HCT116 (cell line): ENCODE measurements at regions not wholly inside any gene's neighbourhood (a gene's known extent, or its start where the extent isn't known, plus 50 kb on each side); places are given as distances from the start of the nearest gene placed in this dataset.

Source experiments
- ATAC-seq: fragments of 200-7000 bp; cut with Tn5 transposase; 2 replicates; pipeline ENCODE4 v1.9.1; 2020; ENCODE audit warnings: mild to moderate bottlenecking, moderate library complexity
- BruUV-seq: library from RNA; stranded (reverse); fragments of 400-500 nt; replicated peaks from 2 replicates; lab custom pipeline; 2021; lab: Mats Ljungman, UMichigan
- CTCF ChIA-PET: fragments of 300-600 bp; sonication (Branson Sonifier 250); formaldehyde crosslinking; loops from one replicate; lab custom pipeline; 2021; ENCODE audit warnings: antibody characterized with exemption; lab: Charles Lee
- POLR2A ChIA-PET: fragments of 300-600, 350-600 bp; sonication (Branson Sonifier 250); formaldehyde crosslinking; loops from one replicate; lab custom pipeline; 2021; ENCODE audit warnings: antibody characterized with exemption; lab: Charles Lee
- RAD21 ChIA-PET, 2 experiments: fragments of 300-600 bp; sonication (Branson Sonifier 250); formaldehyde crosslinking; loops; one replicate each; lab custom pipeline; 2023; ENCODE audit warnings: low total read pairs in 2 of 2; ENCODE audit not compliant: uncharacterized antibody in 2 of 2, unreplicated experiment in 2 of 2, low non-redundant PET in 1 of 2; lab: Charles Lee
- DNase-seq: peaks from one replicate; pipeline ENCODE4 v3.0.0-alpha.2; 2010; ENCODE audit warnings: low read depth, low spot score
- H2AFZ ChIP-seq: fragments of 200-600 bp; shearing (Covaris generic), sonication (generic); 2 replicates; pipeline ENCODE4 v1.6.1; 2017; ENCODE audit warnings: low read depth, mixed run types, mixed read lengths, antibody characterized with exemption, low read length; ENCODE audit not compliant: poor library complexity, severe bottlenecking
- H3K27ac ChIP-seq: 2 replicates; pipeline ENCODE4 v1.5.1; 2012; ENCODE audit warnings: low read depth, low read length
- H3K27me3 ChIP-seq: fragments of 200-600 bp; sonication (generic); 2 replicates; pipeline ENCODE4 v1.6.1; 2016; ENCODE audit warnings: mixed run types, low read length, mixed read lengths; ENCODE audit not compliant: insufficient read depth
- H3K36me3 ChIP-seq, 2 experiments: fragments of 200-500 bp in 1 of 2; fragments of 200-600 bp in 1 of 2; sonication (Bioruptor generic) in 1 of 2; sonication (generic) in 1 of 2; 2 replicates each; pipeline versions ENCODE4 v1.5.1 to v1.6.1; 2014 to 2016; ENCODE audit warnings: low read length in 2 of 2, inconsistent platforms in 1 of 2, mixed read lengths in 1 of 2, mixed run types in 1 of 2; ENCODE audit not compliant: insufficient read depth in 2 of 2, control insufficient read depth in 1 of 2
- H3K4me1 ChIP-seq, 2 experiments: fragments of 200-600 bp in 1 of 2; sonication (generic) in 1 of 2; 2 replicates each; pipeline versions ENCODE4 v1.5.1 to v1.6.1; 2012 to 2017; ENCODE audit warnings: low read length in 2 of 2, inconsistent platforms in 1 of 2, mild to moderate bottlenecking in 1 of 2, mixed read lengths in 1 of 2, mixed run types in 1 of 2, moderate library complexity in 1 of 2; ENCODE audit not compliant: insufficient read depth in 2 of 2, control insufficient read depth in 1 of 2
- H3K4me2 ChIP-seq: fragments of 200-600 bp; sonication (generic); 2 replicates; pipeline ENCODE4 v1.6.1; 2017; ENCODE audit warnings: mixed run types, low read length, mixed read lengths
- H3K4me3 ChIP-seq, 2 experiments: fragments of 200-600 bp in 1 of 2; sonication (generic) in 1 of 2; replicated peaks in 1 of 2; 2 replicates each; pipeline ENCODE4 v1.5.1; 2011 to 2016; ENCODE audit warnings: low read length in 2 of 2, control low read depth in 1 of 2, low read depth in 1 of 2, mild to moderate bottlenecking in 1 of 2, mixed read lengths in 1 of 2, mixed run types in 1 of 2
- H3K79me2 ChIP-seq: fragments of 200-600 bp; sonication (generic); 2 replicates; pipeline ENCODE4 v1.6.1; 2017; ENCODE audit warnings: mild to moderate bottlenecking, mixed run types, low read length, moderate library complexity, mixed read lengths; ENCODE audit not compliant: insufficient read depth
- H3K9ac ChIP-seq: fragments of 200-600 bp; sonication (generic); 2 replicates; pipeline ENCODE4 v1.6.1; 2016; ENCODE audit warnings: low read length, mixed read lengths
- H3K9me2 ChIP-seq: fragments of 200-600 bp; sonication (generic), shearing (Covaris generic); 2 replicates; pipeline ENCODE4 v1.6.1; 2017; ENCODE audit warnings: mixed run types, mild to moderate bottlenecking, moderate library complexity; ENCODE audit not compliant: insufficient read depth
- H3K9me3 ChIP-seq, 2 experiments: fragments of 200-500 bp in 1 of 2; fragments of 200-600 bp in 1 of 2; sonication (Bioruptor generic) in 1 of 2; sonication (generic) in 1 of 2; 2 replicates each; pipeline ENCODE4 v1.6.1; 2014 to 2017; ENCODE audit warnings: low read length in 2 of 2, mixed read lengths in 2 of 2, inconsistent platforms in 1 of 2, low read depth in 1 of 2, mild to moderate bottlenecking in 1 of 2, mixed run types in 1 of 2, moderate library complexity in 1 of 2; ENCODE audit not compliant: control insufficient read depth in 1 of 2, insufficient read depth in 1 of 2
- H4K20me1 ChIP-seq: fragments of 200-600 bp; sonication (generic), shearing (Covaris generic); 2 replicates; pipeline ENCODE4 v1.6.1; 2017; ENCODE audit warnings: mixed run types, mild to moderate bottlenecking, moderate library complexity; ENCODE audit not compliant: insufficient read depth
- CBX3 ChIP-seq: IDR thresholded peaks from 2 replicates; pipeline ENCODE4 v1.6.1; 2012; ENCODE audit warnings: low read depth
- CEBPB ChIP-seq: IDR thresholded peaks from 2 replicates; pipeline ENCODE4 v1.6.1; 2012; ENCODE audit warnings: low read depth
- ELF1 ChIP-seq: IDR thresholded peaks from 2 replicates; pipeline ENCODE4 v1.6.1; 2012; ENCODE audit warnings: low read depth, borderline replicate concordance
- EZH2phosphoT487 ChIP-seq: fragments of 200-600 bp; IDR thresholded peaks from 2 replicates; pipeline ENCODE4 v1.6.1; 2018; ENCODE audit warnings: antibody characterized with exemption, borderline replicate concordance
- FOSL1 ChIP-seq: IDR thresholded peaks from 2 replicates; pipeline ENCODE4 v1.6.1; 2012; ENCODE audit warnings: low read depth
- JUND ChIP-seq: IDR thresholded peaks from 2 replicates; pipeline ENCODE4 v1.6.1; 2012
- POLR2A ChIP-seq: IDR thresholded peaks from 2 replicates; pipeline ENCODE4 v1.7.0; 2011; ENCODE audit warnings: borderline replicate concordance; ENCODE audit not compliant: insufficient read depth, insufficient read length; ENCODE audit errors: extremely low read depth
- RAD21 ChIP-seq: IDR thresholded peaks from 2 replicates; pipeline ENCODE4 v1.6.1; 2012; ENCODE audit warnings: low read depth, mild to moderate bottlenecking
- SP1 ChIP-seq: IDR thresholded peaks from 2 replicates; pipeline ENCODE4 v1.6.1; 2012; ENCODE audit warnings: low read depth
- SRF ChIP-seq: IDR thresholded peaks from 2 replicates; pipeline ENCODE4 v1.6.1; 2012; ENCODE audit warnings: low read depth
- TCF7L2 ChIP-seq: IDR thresholded peaks from 2 replicates; pipeline ENCODE4 v1.7.0; 2011; ENCODE audit warnings: borderline replicate concordance, inconsistent platforms; ENCODE audit not compliant: insufficient read depth, insufficient read length; ENCODE audit errors: extremely low read depth
- YY1 ChIP-seq: IDR thresholded peaks from 2 replicates; pipeline ENCODE4 v1.6.1; 2011; ENCODE audit warnings: low read length, low read depth, moderate library complexity, mild to moderate bottlenecking; ENCODE audit not compliant: insufficient replicate concordance; ENCODE audit errors: extremely low read depth
- ZBTB33 ChIP-seq: IDR thresholded peaks from 2 replicates; pipeline ENCODE4 v1.6.1; 2011; ENCODE audit warnings: mild to moderate bottlenecking, low read length, moderate library complexity; ENCODE audit not compliant: insufficient replicate concordance; ENCODE audit errors: extremely low read depth
- ZFX ChIP-seq: fragments of 450-650 bp; IDR thresholded peaks from 2 replicates; pipeline ENCODE4 v1.6.1; 2017
- intact Hi-C: fragments of 100-400 bp; cut with micrococcal nuclease; formaldehyde crosslinking; loops from 2 replicates; pipeline ENCODE4 v1.10.0; 2022
- TF ChIP-seq, protein P1 (sequence below): IDR thresholded peaks from 2 replicates; pipeline ENCODE4 v1.6.1; 2012; ENCODE audit warnings: low read depth
- TF ChIP-seq, protein P2 (sequence below): IDR thresholded peaks from 2 replicates; pipeline ENCODE4 v1.6.1; 2012
- TF ChIP-seq, protein P3 (sequence below): IDR thresholded peaks from 2 replicates; pipeline ENCODE4 v1.6.1; 2012

GRCh38 chr2:189261431-189261841, 81.9 kb upstream of the COL5A2 start:
- intact Hi-C loops, result no loop called here
- no peak overlapping the region for H3K9ac ChIP-seq
- no TSS peak for BruUV-seq
- H3K79me2 ChIP-seq, result no peaks in the 10 kb centered on the region
- no peak overlapping the region for H3K4me2 ChIP-seq
- no peak overlapping the region for H3K4me3 ChIP-seq
- no peak overlapping the region for H2AFZ ChIP-seq
- DNase-seq (no peak), ATAC-seq (no peak)
- no peaks in the 10 kb centered on the region for H3K9me2 ChIP-seq
- TF ChIP-seq JUND, result no peak
- no peaks in the 10 kb centered on the region for H3K9me3 ChIP-seq
- RAD21 ChIA-PET, result no interaction called here
- H3K4me1 ChIP-seq, result no peaks in the 10 kb centered on the region
- no peaks in the 10 kb centered on the region for H3K36me3 ChIP-seq
- CTCF ChIA-PET, result no interaction called here
- POLR2A ChIA-PET, result no interaction called here
- no peaks in the 10 kb centered on the region for H3K27me3 ChIP-seq
- H3K27ac ChIP-seq, result no peak overlapping the region
- H4K20me1 ChIP-seq, result no peaks in the 10 kb centered on the region

DNA sequence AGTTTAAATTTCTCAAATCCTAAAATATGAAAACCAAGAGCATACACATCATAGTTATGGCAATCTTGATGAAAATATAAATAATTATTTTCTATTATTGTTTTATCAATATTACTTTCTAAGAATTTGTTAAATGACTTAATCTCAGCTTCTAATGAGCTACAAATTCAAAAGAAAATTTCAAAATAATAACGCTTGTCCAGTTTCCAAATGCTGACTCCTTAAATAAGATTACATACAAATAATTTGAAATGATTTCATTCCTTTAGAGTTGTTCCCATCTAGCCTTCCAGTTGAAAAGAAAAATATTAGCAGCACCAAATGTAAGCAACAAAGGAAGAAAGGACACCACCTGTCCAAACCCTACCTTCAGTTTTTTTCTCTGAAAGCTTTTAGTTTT, 82.4 kb upstream of the COL5A2 start:
- intact Hi-C loops, result no loop called here
- no TSS peak for BruUV-seq
- DNase-seq (no peak), ATAC-seq (no peak)
- Histone ChIP-seq H3K9ac (no peak overlapping the region), H3K27ac (no peak overlapping the region), H3K4me1 (no peaks in the 10 kb centered on the region), H2AFZ (no peak overlapping the region), H3K9me3 (no peaks in the 10 kb centered on the region), H3K27me3 (no peaks in the 10 kb centered on the region), H3K9me2 (no peaks in the 10 kb centered on the region), H4K20me1 (no peaks in the 10 kb centered on the region), H3K79me2 (no peaks in the 10 kb centered on the region), H3K4me3 (no peak overlapping the region), H3K4me2 (no peak overlapping the region), H3K36me3 (no peaks in the 10 kb centered on the region)
- TF ChIP-seq TCF7L2 (no peak), SP1 (no peak), ELF1 (no peak), ZBTB33 (no peak), SRF (no peak), RAD21 (no peak), FOSL1 (no peak), POLR2A (no peak), EZH2phosphoT487 (no peak), CEBPB (no peak), YY1 (no peak), ZFX (no peak), CBX3 (no peak), JUND (no peak)
- TF ChIP-seq, protein P1, sequence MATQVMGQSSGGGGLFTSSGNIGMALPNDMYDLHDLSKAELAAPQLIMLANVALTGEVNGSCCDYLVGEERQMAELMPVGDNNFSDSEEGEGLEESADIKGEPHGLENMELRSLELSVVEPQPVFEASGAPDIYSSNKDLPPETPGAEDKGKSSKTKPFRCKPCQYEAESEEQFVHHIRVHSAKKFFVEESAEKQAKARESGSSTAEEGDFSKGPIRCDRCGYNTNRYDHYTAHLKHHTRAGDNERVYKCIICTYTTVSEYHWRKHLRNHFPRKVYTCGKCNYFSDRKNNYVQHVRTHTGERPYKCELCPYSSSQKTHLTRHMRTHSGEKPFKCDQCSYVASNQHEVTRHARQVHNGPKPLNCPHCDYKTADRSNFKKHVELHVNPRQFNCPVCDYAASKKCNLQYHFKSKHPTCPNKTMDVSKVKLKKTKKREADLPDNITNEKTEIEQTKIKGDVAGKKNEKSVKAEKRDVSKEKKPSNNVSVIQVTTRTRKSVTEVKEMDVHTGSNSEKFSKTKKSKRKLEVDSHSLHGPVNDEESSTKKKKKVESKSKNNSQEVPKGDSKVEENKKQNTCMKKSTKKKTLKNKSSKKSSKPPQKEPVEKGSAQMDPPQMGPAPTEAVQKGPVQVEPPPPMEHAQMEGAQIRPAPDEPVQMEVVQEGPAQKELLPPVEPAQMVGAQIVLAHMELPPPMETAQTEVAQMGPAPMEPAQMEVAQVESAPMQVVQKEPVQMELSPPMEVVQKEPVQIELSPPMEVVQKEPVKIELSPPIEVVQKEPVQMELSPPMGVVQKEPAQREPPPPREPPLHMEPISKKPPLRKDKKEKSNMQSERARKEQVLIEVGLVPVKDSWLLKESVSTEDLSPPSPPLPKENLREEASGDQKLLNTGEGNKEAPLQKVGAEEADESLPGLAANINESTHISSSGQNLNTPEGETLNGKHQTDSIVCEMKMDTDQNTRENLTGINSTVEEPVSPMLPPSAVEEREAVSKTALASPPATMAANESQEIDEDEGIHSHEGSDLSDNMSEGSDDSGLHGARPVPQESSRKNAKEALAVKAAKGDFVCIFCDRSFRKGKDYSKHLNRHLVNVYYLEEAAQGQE, result no peak
- TF ChIP-seq, protein P2, sequence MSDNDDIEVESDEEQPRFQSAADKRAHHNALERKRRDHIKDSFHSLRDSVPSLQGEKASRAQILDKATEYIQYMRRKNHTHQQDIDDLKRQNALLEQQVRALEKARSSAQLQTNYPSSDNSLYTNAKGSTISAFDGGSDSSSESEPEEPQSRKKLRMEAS, result no peak
- TF ChIP-seq, protein P3, sequence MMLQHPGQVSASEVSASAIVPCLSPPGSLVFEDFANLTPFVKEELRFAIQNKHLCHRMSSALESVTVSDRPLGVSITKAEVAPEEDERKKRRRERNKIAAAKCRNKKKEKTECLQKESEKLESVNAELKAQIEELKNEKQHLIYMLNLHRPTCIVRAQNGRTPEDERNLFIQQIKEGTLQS, result no peak
- POLR2A ChIA-PET, result no interaction called here
- CTCF ChIA-PET, result no interaction called here
- RAD21 ChIA-PET, result no interaction called here
